Inflammatory macrophage (primary cell): ENCODE measurements at regions not wholly inside any gene's neighbourhood (a gene's known extent, or its start where the extent isn't known, plus 50 kb on each side); places are given as distances from the start of the nearest gene placed in this dataset.

Experiments
- DNase-seq, 2 donors: peaks; one replicate each; pipeline ENCODE4 v3.0.0-alpha.2; 2020 to 2022

DNA sequence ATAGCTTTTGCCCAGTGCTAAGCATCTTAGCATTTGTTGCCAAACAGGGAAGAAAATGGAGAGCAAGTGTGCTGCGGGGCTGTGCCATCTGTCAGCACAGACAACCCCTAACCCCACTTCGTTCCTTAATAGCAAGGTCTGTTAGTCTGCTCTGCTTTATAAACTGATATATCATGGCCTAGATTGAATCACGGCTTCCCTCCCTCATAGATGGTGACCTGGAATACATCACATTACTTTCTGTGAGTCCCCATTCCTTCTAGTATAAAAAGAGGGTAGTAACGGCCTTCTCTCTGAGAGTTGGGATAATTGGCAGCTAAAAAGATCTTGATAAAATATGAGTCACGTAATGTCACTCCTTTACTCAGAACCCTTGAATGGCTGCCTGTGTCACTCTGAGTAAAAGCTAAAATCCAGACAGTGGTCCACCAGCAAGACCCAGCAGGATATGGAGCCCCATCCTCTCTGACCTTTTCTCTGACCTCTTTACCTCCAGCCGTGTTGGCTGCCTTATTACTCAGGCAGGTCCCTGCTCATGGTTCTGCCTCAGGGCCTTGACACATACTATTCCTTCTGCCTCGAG, 151.7 kb downstream of the DLEU7 start:
- DNase-seq, result no peak

DNA sequence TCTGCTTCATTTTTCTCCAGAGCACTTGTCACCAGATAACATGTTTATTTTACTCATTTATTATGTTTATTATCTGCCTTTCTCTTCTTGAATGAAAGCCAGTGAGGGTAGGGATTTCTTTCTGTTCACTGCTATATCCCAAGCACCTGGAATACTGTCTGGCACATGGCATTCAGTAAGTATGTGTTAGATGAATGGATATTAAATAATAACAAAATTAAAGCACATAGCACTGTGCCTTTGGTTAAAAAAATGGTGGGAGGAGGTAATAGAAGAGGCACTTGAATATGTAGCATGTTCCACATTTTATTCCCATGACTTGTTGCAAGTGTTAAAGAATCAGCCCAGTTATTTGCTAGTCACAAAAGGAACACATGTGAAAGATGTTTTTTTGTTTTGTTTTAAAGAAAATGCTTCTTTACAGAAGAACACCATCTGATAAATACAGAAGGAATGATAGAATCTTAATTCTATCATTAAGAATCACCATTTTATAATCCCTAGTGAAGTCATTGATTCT, 151.0 kb downstream of the DLEU7 start:
- no peak for DNase-seq

DNA sequence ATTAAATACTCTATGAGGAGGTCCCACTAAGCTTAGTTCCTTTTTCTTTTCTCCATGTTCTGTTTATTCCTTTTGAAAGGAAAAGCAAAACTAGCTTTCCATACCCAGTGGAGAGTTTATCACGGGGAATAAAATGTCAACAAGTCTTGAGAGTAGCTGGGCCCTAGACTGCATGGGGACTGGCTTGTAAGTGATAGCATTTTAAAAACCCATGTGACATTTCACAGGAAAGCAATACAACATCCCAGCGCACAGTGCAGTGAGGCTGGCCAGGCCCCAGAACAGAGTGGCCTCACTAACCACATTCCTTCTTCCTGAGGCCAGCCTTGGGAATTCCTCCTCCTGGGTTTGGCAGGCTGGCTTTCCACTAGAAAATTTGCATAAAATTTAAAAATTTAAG, 149.8 kb downstream of the DLEU7 start:
- DNase-seq, result no peak

DNA sequence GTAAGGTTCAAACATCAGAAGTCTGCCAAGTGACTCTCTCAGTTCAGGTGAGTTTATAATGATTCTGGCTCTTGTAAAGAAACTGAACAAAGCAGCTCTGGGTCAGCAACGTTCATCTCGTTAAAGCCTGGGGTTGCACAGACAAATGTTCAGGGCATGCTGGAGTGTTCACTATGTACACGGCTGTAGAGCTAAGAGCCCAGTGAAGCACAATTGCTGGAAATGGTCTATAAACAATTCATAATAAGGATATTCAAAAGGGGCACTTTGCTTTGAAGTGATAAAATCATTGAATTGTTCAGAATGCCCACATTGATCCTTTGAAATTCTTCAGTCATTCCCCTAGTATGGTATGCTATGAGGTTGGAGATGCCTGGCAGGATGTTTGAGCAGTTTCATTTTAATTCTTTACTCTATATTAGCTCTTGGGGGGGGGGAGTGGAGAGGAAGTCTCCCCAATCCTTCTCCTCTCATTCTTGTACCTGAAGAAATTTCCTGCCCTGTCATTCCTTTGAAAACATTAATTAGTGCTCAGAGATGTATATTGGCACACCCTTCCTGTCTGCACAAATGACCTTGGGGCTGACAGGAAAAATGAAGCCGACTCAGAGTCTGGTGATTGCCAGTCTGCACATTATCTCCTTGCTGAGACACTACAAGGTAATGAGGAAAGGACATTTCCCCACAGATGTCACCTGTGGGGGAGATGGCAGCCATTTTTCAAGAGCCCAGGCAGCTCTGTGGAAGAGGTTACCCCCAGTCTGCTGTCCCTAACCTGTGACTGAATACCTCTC, 145.5 kb downstream of the DLEU7 start:
- no peak for DNase-seq

DNA sequence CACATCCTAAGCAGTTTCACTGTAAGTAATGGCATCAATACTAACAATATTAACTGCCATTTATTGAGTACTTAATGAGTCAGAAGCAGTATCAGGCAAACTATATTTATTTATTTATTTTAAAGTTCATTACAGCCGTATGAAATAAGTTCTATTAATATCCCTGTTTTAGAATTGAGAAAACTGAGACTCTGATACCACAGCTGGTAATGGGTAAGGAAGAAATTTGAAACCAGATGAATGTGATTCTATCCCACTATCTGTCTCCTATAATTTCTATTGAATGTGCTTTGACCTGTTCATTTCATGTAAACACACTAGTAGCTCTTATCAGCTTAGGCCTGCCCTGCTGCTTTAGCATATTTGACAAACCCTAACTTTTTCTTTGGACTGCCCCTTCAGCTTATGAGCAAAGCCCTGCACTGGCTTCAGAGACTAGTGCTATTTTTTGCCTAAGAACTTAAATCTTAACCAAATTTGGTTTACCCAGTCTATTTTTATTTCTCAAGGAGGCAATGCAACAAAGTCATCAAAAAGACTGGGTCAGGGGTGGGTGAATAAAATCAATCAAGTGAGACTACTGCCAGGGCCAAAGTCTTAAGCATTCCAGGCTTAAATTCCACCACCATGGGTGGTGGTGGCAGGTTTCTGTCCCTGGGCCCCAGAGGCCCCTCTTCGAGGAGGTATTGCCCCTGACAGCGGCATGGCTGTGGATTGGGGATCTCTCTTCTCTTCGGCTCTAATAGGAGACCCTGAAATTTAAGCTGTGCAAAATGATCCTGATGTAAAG, 143.4 kb downstream of the DLEU7 start:
- no peak for DNase-seq

DNA sequence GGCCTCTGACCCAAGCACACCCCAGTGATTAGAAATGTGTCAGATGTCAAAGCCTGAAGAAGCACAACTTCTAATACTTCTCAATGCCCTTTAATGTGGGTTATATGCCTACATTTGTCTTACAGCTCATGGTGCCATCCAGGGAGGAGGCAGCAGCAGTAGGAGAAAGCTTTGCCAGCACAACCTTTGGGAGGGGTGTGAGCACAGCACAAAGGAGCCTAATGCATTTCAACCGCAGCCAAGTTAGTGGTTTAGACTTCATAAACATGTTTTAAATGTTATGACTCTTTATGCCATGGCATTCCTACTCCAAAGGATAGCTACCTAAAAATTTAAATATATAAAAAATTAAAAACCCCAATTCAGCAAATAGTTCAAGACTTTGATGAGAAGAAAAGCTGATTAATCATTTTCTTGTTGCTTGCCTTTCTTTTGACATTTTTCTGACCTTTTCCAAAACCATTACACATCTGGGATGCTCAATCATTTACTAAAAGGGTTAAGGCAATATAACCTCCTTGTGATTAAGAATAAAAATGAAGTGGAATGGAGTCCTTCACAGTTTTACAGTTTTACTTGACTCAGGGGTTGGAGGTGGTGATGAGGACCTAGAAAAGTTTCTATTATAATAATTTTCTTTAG, 142.7 kb downstream of the DLEU7 start:
- DNase-seq, result no peak

DNA sequence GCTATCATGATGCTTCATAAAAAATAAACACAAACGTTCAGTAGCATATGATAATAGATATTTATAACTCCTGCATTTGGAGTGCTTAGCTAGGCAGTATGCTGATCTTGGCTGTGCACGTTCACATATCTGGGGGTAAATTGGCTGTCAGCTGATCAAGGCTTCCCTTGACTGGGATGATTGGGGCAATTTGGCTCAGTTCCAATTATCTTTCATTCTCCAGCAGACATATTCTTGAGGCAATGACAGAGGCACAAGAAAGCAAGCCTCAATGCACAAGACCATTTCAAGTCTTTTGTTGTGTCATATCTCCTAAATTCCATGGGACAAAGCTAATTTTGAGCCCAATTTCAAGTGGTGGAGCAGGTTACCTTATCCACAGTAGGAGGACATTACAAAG, 142.0 kb downstream of the DLEU7 start:
- DNase-seq, result no peak

DNA sequence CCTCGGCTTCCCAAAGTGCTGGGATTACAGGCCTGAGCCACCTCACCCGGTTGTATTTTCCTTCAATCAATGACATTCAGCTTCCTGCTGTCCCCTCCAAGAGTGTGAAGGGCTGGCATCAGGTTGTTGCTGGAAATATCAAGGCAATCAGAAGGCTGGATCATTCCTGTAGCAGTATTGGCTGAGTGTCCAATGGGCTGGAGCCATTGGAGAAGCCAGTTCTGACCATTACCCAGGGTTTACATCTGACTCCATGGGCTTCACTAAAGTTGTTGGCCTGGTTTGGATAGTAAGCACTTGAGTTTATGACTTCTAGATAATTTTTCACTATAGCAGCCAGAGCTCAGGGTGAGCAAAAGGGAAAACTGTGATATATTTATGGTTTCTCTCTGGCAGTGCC, 137.0 kb downstream of the DLEU7 start:
- no peak for DNase-seq

DNA sequence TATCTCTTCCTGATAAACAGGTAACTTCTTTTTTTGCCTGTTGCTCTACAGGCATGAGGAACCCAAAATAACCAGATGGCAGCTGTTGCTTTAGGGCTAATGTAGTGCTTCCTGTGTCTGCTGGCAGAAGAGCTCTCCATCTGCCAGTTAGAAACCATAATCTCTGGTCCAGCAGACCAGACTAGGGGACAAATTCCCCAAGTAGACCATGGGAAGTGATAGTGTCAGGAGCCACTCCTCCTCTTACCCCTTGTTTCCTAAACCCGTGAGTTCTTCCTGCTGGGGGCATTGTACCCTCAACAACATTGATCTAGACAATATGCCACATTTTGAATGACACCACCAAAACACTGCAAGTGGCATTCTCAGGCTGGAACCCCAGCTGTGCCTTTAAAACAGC, 135.9 kb downstream of the DLEU7 start:
- no peak for DNase-seq

DNA sequence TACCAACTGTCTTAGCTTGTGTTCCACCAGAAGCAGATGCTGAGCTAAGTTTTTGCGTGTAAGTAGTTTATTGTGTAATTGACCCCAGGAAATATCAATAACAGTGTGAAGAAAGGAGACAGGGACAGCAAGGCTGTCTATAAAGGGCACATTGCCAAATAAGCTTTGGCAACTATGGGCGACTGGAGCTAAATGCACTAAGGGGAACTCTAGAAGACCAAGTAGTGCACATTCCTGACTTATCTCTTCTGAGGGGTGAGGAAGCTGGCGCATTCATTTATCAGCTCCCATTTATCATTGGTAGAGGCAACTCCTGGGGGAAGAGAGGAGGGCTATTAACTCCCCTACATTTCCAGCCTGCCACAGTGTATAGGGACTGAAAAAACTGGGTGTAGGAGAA, 135.0 kb downstream of the DLEU7 start:
- DNase-seq, result peak; percentile 14 to 65

DNA sequence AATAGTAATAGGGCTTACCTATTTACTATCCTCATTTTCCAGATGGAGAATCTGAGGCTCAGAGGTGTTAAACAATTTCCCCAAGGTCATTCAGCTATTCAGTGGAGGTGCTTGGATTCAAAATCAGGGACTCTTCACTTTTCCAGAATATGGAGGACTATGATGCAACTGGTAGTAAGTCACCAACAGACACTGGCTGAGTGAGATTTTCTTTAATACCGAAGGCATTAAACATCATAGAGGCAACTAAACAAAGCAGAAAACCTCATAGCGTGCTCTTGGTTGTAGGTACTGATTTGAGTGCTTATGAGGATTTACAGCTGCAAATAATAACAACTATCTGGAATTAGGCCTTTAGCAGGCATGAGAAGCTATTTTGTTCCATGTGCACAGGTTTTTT, 134.4 kb downstream of the DLEU7 start:
- no peak for DNase-seq

DNA sequence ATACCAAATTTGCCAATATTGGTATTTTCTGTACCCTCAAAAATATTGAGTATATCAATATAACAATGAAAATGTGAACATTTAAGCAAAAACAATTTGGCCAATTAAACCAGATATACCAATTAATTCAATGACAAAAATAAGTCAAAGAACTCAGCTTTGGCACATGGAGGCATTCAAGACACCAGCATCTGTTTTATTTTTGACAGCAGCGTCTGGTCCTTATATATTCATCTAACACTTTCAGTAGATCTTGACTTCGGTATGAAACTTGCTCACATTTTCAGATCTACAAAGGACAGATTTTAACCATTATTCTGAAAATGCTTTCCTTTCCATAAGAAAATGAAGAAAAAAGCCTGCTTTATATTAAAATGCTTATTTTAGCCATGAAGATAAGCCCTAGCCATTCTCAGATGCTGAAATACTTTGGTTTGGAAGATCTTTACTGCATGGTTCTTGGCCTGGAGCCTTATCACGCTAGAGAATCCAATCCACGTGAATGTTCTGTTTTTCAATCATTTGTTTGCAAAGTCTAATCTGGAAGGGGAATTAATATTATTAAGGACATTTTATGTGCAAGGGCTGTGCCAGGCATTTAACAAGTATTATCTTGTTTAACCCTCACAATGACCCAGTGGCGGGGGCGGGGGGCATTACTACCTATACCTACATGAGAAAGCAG, 132.2 kb downstream of the DLEU7 start:
- DNase-seq, result no peak

DNA sequence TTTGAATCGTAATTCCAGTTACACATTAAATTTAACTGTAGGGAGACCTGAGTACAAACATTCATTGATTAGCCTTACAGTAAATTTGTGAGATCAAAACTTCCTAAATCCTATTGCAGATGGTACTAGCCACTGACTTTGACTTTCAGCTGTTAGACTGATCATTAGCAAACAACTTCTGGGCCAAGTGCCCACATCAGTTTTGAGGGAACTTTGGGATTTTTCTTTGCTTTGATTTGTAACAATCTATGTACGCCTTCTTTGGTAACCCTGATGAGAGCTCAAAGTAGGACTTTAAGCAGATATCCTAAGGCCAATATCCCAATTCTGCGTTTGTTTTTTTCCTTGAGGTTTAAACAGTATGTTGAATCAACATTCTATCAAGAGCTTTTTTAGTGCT, 131.5 kb downstream of the DLEU7 start:
- no peak for DNase-seq

DNA sequence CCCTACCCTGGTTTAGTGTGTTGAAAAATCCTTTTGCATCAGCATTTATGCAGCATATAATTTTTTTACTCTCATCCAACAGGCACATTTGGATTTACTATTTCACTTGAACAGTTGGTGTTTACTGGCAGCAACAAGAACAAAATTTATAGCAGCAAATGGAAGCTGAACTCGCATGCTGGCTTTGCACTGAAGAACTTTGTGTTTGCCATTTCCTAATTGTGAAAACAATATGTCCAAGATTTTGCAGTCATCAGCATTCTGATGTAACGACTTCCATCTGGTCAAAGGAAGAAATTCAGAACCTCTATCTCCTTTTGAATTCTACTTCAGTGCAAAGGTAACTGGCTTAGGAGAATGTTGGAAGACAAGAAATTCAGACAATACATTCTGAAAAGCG, 131.0 kb downstream of the DLEU7 start:
- peak; percentile 15 to 42 for DNase-seq

DNA sequence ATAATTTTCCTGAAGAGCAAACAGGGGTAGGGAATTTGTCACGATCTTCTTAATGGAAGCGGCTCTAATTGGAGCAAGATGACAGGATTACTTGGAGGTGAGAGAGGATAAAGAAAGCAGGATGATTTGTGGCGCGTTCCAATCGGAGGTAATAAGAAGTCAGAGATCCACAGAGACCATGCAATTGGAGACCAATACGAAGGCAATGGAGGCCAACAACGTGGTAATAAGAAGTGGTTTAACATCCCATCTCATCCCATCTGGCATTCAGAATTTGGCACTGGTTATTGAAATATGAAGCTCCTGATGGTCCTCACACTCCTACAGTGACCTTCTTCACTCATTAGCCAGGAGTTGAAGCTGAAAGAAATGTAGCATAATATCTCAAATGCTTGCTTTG, 130.6 kb downstream of the DLEU7 start:
- no peak for DNase-seq

DNA sequence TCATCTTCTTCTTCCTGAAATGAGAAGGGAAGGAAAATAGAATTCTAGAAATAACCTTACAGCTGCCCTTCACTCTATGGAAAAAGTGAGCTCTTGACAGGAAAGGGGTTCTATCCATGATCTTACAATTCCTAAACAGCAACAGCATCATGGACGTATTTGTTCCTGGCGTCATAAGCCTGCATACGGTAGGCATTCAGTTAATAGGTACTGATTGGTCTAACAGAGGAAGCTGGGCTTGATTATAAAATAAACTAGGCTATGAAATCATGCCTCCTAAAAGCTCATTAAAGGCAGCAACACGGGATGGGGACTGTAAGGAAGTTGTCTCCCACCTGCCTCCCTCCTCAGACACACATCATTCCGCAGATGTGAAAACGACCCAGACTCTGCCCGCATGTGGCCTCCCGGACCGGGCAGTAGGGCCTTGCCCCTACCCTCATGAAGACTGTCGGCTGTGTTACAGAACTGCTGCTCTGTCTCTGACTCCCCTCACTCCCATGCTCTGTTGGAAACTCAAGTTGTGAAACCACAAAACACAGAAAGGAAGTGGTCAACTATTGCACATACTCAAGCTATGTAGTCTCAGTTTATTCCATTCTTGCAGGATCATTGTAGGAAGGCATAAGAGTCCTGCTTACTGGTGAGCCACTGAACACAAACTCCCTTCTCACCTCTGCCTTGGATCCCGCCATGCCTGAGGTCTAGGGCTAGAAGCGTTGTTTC, 129.8 kb downstream of the DLEU7 start:
- peak; percentile 85 to 93 for DNase-seq

DNA sequence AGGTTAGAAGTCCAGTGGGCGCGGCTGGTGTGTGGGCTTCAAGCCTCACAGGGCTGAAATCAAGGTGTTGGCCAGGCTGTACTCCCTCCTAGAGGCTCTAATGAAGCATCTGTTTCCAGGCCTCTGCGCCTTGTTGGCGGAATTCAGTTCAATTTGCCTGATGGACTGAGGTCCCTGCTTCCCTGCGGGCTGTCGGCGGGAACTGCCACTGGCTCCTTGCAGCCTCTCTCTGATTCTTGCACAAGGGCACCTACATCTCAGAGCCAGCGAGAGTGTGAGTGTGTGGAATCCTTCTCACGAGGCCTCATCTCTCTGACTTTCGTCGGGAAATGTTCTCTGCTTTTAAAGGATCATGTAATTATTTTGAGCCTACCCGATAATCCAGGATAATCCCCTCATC, 128.6 kb downstream of the DLEU7 start:
- peak; percentile 39 to 48 for DNase-seq

DNA sequence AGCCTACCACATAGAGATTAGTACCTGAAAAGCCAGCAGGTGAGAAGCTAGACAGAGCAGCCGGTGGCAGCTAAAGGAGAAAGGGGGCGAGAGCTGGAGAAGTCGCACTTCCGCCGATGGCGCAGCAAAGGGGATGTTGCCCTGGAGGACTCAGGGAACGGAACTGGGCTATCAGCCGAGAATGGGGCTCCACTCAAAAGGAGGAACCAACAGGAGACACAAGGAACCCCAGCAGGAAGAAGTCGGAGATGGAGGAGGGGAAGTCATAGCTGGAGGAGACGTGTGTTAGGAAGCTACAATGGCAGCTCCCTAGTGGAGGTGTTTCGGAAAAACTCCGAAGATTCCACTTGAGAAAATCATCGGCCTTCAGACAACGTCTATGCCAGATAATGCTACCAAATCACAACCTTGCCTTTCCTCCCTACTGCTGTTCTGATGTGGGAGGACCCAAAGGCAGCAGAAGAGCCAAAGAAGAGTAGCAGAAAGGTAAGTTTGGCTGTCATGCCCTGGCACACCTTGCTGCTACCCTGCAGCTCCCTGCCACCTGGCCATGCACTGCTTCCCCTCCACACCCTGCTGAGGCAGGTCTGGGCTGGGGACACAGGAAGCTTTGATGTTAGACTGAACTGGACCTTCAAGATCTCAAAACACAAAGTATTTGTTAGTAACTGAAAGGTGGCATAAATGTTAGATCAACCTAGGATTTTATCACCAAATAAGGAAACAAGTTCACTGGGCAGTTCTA, 127.9 kb downstream of the DLEU7 start:
- peak; percentile 94 to 95 for DNase-seq

DNA sequence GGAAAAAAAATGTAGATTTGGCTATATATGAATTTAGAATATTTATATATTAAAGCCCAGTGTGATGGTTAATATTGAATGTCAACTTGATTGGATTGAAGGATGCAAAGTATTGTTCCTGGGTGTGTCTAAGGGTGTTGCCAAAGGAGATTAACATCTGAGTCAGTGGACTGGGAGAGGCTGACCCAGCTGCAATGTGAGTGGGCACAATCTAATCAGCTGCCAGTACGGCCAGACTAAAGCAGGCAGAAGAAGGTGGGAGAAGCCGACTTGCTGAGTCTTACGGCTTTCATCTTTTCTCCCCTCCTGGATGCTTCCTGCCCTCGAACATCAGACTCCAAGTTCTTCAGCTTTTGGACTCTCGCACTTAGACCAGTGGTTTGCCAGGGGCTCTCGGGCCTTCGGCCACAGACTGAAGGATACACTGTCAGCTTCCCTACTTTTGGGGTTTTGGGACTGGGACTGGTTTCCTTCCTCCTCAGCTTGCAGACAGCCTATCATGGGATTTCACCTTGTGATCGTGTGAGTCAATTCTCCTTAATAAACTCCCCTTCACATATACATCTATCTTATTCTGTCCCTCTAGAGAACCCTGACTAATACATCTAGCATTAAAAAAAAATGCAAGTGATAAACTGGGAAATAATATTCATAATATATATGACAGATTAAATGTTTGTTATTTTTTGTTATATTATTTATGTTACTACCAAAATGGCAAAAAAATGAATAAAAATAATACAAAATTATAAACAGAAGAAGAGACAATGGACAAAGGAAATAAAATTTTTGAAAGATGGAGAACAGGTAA, 122.4 kb downstream of the DLEU7 start:
- peak; percentile 60 to 78 for DNase-seq

DNA sequence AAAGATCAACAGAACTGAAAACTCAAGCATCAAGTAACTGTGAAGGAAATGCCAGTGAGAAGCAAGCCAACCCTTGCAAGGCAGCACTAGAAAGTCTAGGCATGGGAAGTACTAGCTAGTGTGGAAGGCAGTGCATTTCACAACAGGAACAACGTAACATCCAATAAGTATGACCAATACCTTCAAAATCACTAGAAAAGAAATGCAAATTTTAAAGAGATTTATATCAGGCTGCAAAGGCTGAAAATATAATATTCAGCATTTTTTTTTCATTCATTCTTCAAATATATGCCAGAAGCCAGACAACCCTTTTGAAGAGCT, 121.9 kb downstream of the DLEU7 start:
- peak; percentile 64 to 77 for DNase-seq
